Liver (tissue), 8 donors: ENCODE measurements at regions not wholly inside any gene's neighbourhood (a gene's known extent, or its start where the extent isn't known, plus 50 kb on each side); places are given as distances from the start of the nearest gene placed in this dataset.
A peak's percentile ranks its signal among the peaks of the same experiment; 100 is the strongest.

Source experiments
- DNase-seq: peaks from one replicate; pipeline ENCODE4 v3.0.0-alpha.2; 2017; ENCODE audit warnings: low spot score
- H3K27ac ChIP-seq, 2 donors: one replicate each; pipeline ENCODE4 v1.7.0; 2013; ENCODE audit warnings: inconsistent platforms in 2 of 2, low read length in 2 of 2, control low read depth in 1 of 2, low read depth in 1 of 2, mild to moderate bottlenecking in 1 of 2
- H3K27me3 ChIP-seq, 4 donors: one replicate each; pipeline versions ENCODE4 v1.6.1 to v1.7.0; 2013; ENCODE audit warnings: low read length in 3 of 4, inconsistent platforms in 1 of 4, mild to moderate bottlenecking in 1 of 4, moderate library complexity in 1 of 4; ENCODE audit not compliant: control insufficient read depth in 4 of 4, insufficient read depth in 4 of 4
- H3K36me3 ChIP-seq, 4 donors: one replicate each; pipeline versions ENCODE4 v1.6.1 to v1.7.0; 2013; ENCODE audit warnings: low read length in 3 of 4, mild to moderate bottlenecking in 3 of 4, low read depth in 1 of 4, moderate library complexity in 1 of 4; ENCODE audit not compliant: control insufficient read depth in 4 of 4, insufficient read depth in 3 of 4
- H3K4me1 ChIP-seq, 4 donors: one replicate each; pipeline versions ENCODE4 v1.6.1 to v1.7.0; 2013; ENCODE audit warnings: low read length in 3 of 4, mild to moderate bottlenecking in 3 of 4, moderate library complexity in 1 of 4; ENCODE audit not compliant: control insufficient read depth in 4 of 4, insufficient read depth in 4 of 4
- H3K4me3 ChIP-seq, 3 donors: one replicate each; pipeline versions ENCODE4 v1.6.1 to v1.7.0; 2013; ENCODE audit warnings: low read length in 3 of 3, control low read depth in 1 of 3, low read depth in 1 of 3, mild to moderate bottlenecking in 1 of 3
- H3K9ac ChIP-seq, 2 donors: one replicate each; pipeline ENCODE4 v1.7.0; 2013; ENCODE audit warnings: low read length in 2 of 2, mild to moderate bottlenecking in 2 of 2, moderate library complexity in 2 of 2, control low read depth in 1 of 2, low read depth in 1 of 2
- H3K9me3 ChIP-seq, 4 donors: one replicate each; pipeline versions ENCODE4 v1.6.1 to v1.7.0; 2013; ENCODE audit warnings: low read length in 3 of 4; ENCODE audit not compliant: control insufficient read depth in 4 of 4
- ATF3 ChIP-seq: IDR thresholded peaks from 2 replicates; pipeline ENCODE4 v1.6.1; 2016; ENCODE audit warnings: antibody characterized with exemption
- EGR1 ChIP-seq, 2 donors: IDR thresholded peaks; 2 replicates each; pipeline ENCODE4 v1.6.1; 2016 to 2018; ENCODE audit warnings: antibody characterized with exemption in 2 of 2, low read depth in 2 of 2
- FOXA1 ChIP-seq: IDR thresholded peaks from 2 replicates; pipeline ENCODE4 v1.6.1; 2016; ENCODE audit warnings: antibody characterized with exemption
- FOXA2 ChIP-seq: IDR thresholded peaks from 2 replicates; pipeline ENCODE4 v1.6.1; 2016; ENCODE audit warnings: antibody characterized with exemption
- GABPA ChIP-seq, 2 donors: IDR thresholded peaks in 1 of 2; conservative IDR thresholded peaks in 1 of 2; 2 replicates each; pipeline ENCODE4 v1.6.1; 2016; ENCODE audit warnings: antibody characterized with exemption in 2 of 2, mild to moderate bottlenecking in 1 of 2, moderate library complexity in 1 of 2
- HNF4A ChIP-seq, 2 donors: conservative IDR thresholded peaks; 2 replicates each; pipeline ENCODE4 v1.6.1; 2016; ENCODE audit warnings: antibody characterized with exemption in 2 of 2, mild to moderate bottlenecking in 2 of 2
- HNF4G ChIP-seq: IDR thresholded peaks from 2 replicates; pipeline ENCODE4 v1.6.1; 2016; ENCODE audit warnings: antibody characterized with exemption
- JUND ChIP-seq, 2 donors: IDR thresholded peaks; 2 replicates each; pipeline ENCODE4 v1.6.1; 2016; ENCODE audit warnings: antibody characterized with exemption in 2 of 2
- NR2F2 ChIP-seq: IDR thresholded peaks from 2 replicates; pipeline ENCODE4 v1.6.1; 2016; ENCODE audit warnings: antibody characterized with exemption
- RAD21 ChIP-seq, 2 donors: IDR thresholded peaks; 2 replicates each; pipeline ENCODE4 v1.6.1; 2016; ENCODE audit warnings: antibody characterized with exemption in 2 of 2, mild to moderate bottlenecking in 2 of 2
- RXRA ChIP-seq, 2 donors: IDR thresholded peaks; 2 replicates each; pipeline ENCODE4 v1.6.1; 2017 to 2018; ENCODE audit warnings: antibody characterized with exemption in 2 of 2, mild to moderate bottlenecking in 1 of 2
- SP1 ChIP-seq: IDR thresholded peaks from 2 replicates; pipeline ENCODE4 v1.6.1; 2018; ENCODE audit warnings: antibody characterized with exemption, mild to moderate bottlenecking
- TAF1 ChIP-seq: conservative IDR thresholded peaks from 2 replicates; pipeline ENCODE4 v1.6.1; 2016; ENCODE audit warnings: antibody characterized with exemption, mild to moderate bottlenecking
- YY1 ChIP-seq: IDR thresholded peaks from 2 replicates; pipeline ENCODE4 v1.6.1; 2016; ENCODE audit warnings: antibody characterized with exemption, mild to moderate bottlenecking
- WGBS: extraction: QIAGEN DNeasy Blood & Tissue Kit; methylation state at CpG from one replicate; pipeline ENCODE4 v1.1.7; 2013; 5-methylcytosine and 5-hydroxymethylcytosine counted together
- TF ChIP-seq, protein P1 (sequence below): fragments of 150-350 bp; IDR thresholded peaks from 2 replicates; pipeline ENCODE4 v1.5.1; 2017; ENCODE audit warnings: improper control_type of control experiment, low read depth, low read length; ENCODE audit not compliant: missing input control
- TF ChIP-seq, protein P2 (sequence below): IDR thresholded peaks from 2 replicates; pipeline ENCODE4 v1.6.1; 2016; ENCODE audit warnings: antibody characterized with exemption
- donor health status: healthy.
- donor health status: healthy.
- donor health status: healthy.
- donor health status: healthy.
- donor health status: healthy.

GRCh38 chr17:79392598-79392997, 218.3 kb downstream of the RBFOX3 start:
- Histone ChIP-seq H3K27ac (no peak overlapping the region), H3K4me1 (no peaks in the 10 kb centered on the region), H3K9ac (no peak overlapping the region), H3K4me3 (no peak overlapping the region), H3K9me3 (no peaks in the 10 kb centered on the region), H3K27me3 (peaks cover 0 to 32% (median 3%) of the 10 kb centered on the region in 4 donors), H3K36me3 (no peaks in the 10 kb centered on the region)
- no peak for TF ChIP-seq FOXA1
- no peak for TF ChIP-seq HNF4A (conservative IDR thresholded peaks at IDR 0.05)
- TF ChIP-seq SP1 = no peak
- no peak for TF ChIP-seq ATF3
- DNase-seq = no peak
- WGBS = 85% methylated on average over 5 of the region's 5 CpGs

DNA sequence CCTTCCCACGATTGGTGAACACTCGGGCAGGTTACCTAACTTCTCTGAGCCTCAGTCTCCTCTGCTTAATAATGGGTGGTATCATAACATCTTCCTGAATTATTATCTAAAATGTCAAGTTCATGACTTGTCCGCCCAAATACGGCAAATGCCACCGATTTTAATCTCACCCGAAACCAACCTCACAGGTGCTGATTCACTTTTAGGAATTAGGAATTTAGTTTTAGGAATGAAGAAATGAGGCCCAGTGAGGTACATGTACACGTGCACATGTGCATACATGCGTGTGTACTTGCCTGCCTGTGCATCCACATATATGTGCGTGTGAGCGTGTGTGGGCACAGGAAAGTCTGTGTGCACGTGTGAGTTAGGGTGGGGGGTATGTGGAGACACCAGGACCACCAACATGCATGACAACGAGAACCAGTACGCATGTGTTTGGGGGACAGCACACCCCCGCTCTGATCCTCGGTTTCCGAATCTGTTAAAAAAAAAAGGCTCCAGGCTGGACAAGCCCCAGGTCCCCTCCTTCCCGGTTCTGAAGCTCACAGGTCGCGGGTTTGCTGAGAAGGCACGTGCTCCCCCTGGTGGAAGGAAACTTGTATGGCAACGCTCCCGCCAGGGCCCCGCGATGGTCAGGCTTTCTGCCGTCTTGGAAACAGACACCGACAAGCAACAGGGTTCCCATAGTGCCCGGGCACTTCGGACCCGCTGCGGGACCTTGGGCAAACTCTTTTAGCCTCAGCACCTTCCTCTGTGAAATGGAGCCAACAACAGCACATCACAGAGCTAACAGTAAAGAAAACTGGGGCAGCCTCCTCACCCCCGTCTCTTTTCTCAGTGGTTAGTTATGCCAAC, 219.2 kb downstream of the RBFOX3 start:
- 24% methylated on average over 31 of the region's 31 CpGs for WGBS
- Histone ChIP-seq H3K4me1 (no peaks in the 10 kb centered on the region), H3K27me3 (peaks cover 0 to 35% (median 3%) of the 10 kb centered on the region in 4 donors), H3K9me3 (no peaks in the 10 kb centered on the region), H3K36me3 (no peaks in the 10 kb centered on the region), H3K27ac (no peak overlapping the region), H3K9ac (no peak overlapping the region), H3K4me3 (no peak overlapping the region)
- TF ChIP-seq, protein P1, sequence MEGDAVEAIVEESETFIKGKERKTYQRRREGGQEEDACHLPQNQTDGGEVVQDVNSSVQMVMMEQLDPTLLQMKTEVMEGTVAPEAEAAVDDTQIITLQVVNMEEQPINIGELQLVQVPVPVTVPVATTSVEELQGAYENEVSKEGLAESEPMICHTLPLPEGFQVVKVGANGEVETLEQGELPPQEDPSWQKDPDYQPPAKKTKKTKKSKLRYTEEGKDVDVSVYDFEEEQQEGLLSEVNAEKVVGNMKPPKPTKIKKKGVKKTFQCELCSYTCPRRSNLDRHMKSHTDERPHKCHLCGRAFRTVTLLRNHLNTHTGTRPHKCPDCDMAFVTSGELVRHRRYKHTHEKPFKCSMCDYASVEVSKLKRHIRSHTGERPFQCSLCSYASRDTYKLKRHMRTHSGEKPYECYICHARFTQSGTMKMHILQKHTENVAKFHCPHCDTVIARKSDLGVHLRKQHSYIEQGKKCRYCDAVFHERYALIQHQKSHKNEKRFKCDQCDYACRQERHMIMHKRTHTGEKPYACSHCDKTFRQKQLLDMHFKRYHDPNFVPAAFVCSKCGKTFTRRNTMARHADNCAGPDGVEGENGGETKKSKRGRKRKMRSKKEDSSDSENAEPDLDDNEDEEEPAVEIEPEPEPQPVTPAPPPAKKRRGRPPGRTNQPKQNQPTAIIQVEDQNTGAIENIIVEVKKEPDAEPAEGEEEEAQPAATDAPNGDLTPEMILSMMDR = peak; percentile 90
- TF ChIP-seq YY1 (no peak), RAD21 (IDR thresholded peaks at IDR 0.05) (peak; percentile 80 to 85), FOXA1 (no peak)
- DNase-seq = peak; percentile 76

- DNase-seq = no peak
- WGBS = 83% methylated on average over 19 of the region's 19 CpGs
- Histone ChIP-seq H3K9me3 (no peaks in the 10 kb centered on the region), H3K36me3 (no peaks in the 10 kb centered on the region), H3K4me1 (no peaks in the 10 kb centered on the region), H3K9ac (no peak overlapping the region), H3K4me3 (no peak overlapping the region), H3K27me3 (peaks cover 0 to 35% (median 2%) of the 10 kb centered on the region in 4 donors), H3K27ac (no peak overlapping the region)
- no peak for TF ChIP-seq GABPA (IDR thresholded peaks at IDR 0.05 in 1 of 2, conservative IDR thresholded peaks at IDR 0.05 in 1 of 2)
- TF ChIP-seq, protein P2, sequence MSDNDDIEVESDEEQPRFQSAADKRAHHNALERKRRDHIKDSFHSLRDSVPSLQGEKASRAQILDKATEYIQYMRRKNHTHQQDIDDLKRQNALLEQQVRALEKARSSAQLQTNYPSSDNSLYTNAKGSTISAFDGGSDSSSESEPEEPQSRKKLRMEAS = no peak
- TF ChIP-seq FOXA2 = no peak
- TF ChIP-seq YY1 = no peak
- TF ChIP-seq RAD21 (IDR thresholded peaks at IDR 0.05) = no peak
- no peak for TF ChIP-seq JUND (IDR thresholded peaks at IDR 0.05)
- TF ChIP-seq FOXA1 = no peak
- TF ChIP-seq EGR1 (IDR thresholded peaks at IDR 0.05; ENCODE audit: low read depth in 2 of 2) = no peak
- no peak for TF ChIP-seq ATF3
- no peak for TF ChIP-seq HNF4A (conservative IDR thresholded peaks at IDR 0.05)
- no peak for TF ChIP-seq HNF4G
- TF ChIP-seq, protein P1 = no peak
- no peak for TF ChIP-seq RXRA (IDR thresholded peaks at IDR 0.05)
- no peak for TF ChIP-seq TAF1
- no peak for TF ChIP-seq NR2F2
These were observed 221.0 kb downstream of the RBFOX3 start for GRCh38 chr17:79389896-79390295.
